Ovary (tissue), 3 donors: ENCODE measurements at regions not wholly inside any gene's neighbourhood (a gene's known extent, or its start where the extent isn't known, plus 50 kb on each side); places are given as distances from the start of the nearest gene placed in this dataset.

ENCODE experiments used
- CTCF ChIP-seq, 3 donors: fragments of 450-650 bp in 2 of 3; fragments of 200-600 bp in 1 of 3; IDR thresholded peaks; one replicate each; pipeline versions ENCODE4 v1.5.1 to v1.8.0; 2016 to 2022; ENCODE audit warnings: antibody characterized with exemption in 3 of 3, mild to moderate bottlenecking in 1 of 3
- EP300 ChIP-seq: sonication (generic); formaldehyde crosslinking; IDR thresholded peaks from one replicate; pipeline ENCODE4 v1.6.1; 2017; ENCODE audit warnings: antibody characterized with exemption
- donor health status: DM: no; HTN: no; CAD: no.

- TF ChIP-seq CTCF (IDR thresholded peaks at IDR 0.05) (no peak), EP300 (no peak)
Observed at GRCh38 chr3:35408882-35409281, 230.4 kb upstream of the ARPP21 start.
